Neural cell (in vitro differentiated cells): ENCODE measurements at regions not wholly inside any gene's neighbourhood (a gene's known extent, or its start where the extent isn't known, plus 50 kb on each side); places are given as distances from the start of the nearest gene placed in this dataset.

Experiments
- H2AFZ ChIP-seq: fragments of 200-600, 300-800 bp; sonication (generic), shearing (Covaris generic); 2 replicates; pipeline ENCODE4 v1.6.0; 2014; ENCODE audit warnings: low read depth, mild to moderate bottlenecking, antibody characterized with exemption, low read length, moderate library complexity
- H3F3A ChIP-seq: fragments of 200-600 bp; shearing (Covaris generic); 2 replicates; pipeline ENCODE4 v1.6.1; 2016; ENCODE audit warnings: mild to moderate bottlenecking, moderate library complexity, mixed read lengths, antibody characterized with exemption, low read length; ENCODE audit not compliant: insufficient read depth, poor library complexity, severe bottlenecking
- H3K27ac ChIP-seq: fragments of 200-600, 300-800 bp; sonication (generic), shearing (Covaris generic); 2 replicates; pipeline ENCODE4 v1.5.1; 2014; ENCODE audit warnings: mild to moderate bottlenecking, low read length, moderate library complexity
- H3K27me3 ChIP-seq: fragments of 300-800, 200-600 bp; sonication (generic), shearing (Covaris generic); 2 replicates; pipeline ENCODE4 v1.6.0; 2014; ENCODE audit warnings: mild to moderate bottlenecking, low read depth, low read length, moderate library complexity; ENCODE audit not compliant: insufficient read depth
- H3K36me3 ChIP-seq: fragments of 300-800, 200-600 bp; sonication (generic), shearing (Covaris generic); 2 replicates; pipeline ENCODE4 v1.5.1; 2014; ENCODE audit warnings: mild to moderate bottlenecking, antibody characterized with exemption, low read length, moderate library complexity; ENCODE audit not compliant: insufficient read depth
- H3K4me2 ChIP-seq: fragments of 300-800, 200-600 bp; sonication (generic), shearing (Covaris generic); 2 replicates; pipeline ENCODE4 v1.6.0; 2014; ENCODE audit warnings: mild to moderate bottlenecking, low read length
- H3K4me3 ChIP-seq: fragments of 300-800, 200-600 bp; sonication (generic), shearing (Covaris generic); 2 replicates; pipeline ENCODE4 v1.5.1; 2014; ENCODE audit warnings: mild to moderate bottlenecking, low read length, moderate library complexity
- H3K79me2 ChIP-seq: fragments of 200-600 bp; shearing (Covaris generic); replicated peaks from 2 replicates; pipeline ENCODE4 v1.6.0; 2014; ENCODE audit warnings: mild to moderate bottlenecking, low read length, moderate library complexity; ENCODE audit not compliant: insufficient read depth
- H3K9ac ChIP-seq: fragments of 300-800, 200-600 bp; sonication (generic), shearing (Covaris generic); 2 replicates; pipeline ENCODE4 v1.6.1; 2016; ENCODE audit warnings: mild to moderate bottlenecking, low read length, mixed read lengths
- H3K9me2 ChIP-seq: fragments of 200-600 bp; shearing (Covaris generic); 2 replicates; pipeline ENCODE4 v1.6.1; 2016; ENCODE audit warnings: mild to moderate bottlenecking, low read length, mixed read lengths; ENCODE audit not compliant: insufficient read depth
- H3K9me3 ChIP-seq: fragments of 200-600, 300-800 bp; sonication (generic), shearing (Covaris generic); 2 replicates; pipeline ENCODE4 v1.6.1; 2016; ENCODE audit warnings: mild to moderate bottlenecking, mixed run types, low read length, moderate library complexity, mixed read lengths
- H4K20me1 ChIP-seq: fragments of 200-600 bp; shearing (Covaris generic); 2 replicates; pipeline ENCODE4 v1.6.1; 2016; ENCODE audit warnings: mild to moderate bottlenecking, mixed run types; ENCODE audit not compliant: insufficient read depth
- EP300 ChIP-seq: fragments of 450-650 bp; conservative IDR thresholded peaks from 2 replicates; pipeline ENCODE4 v1.6.1; 2014; ENCODE audit warnings: antibody characterized with exemption, mild to moderate bottlenecking, moderate library complexity; ENCODE audit not compliant: poor library complexity, severe bottlenecking
- EZH2 ChIP-seq: fragments of 200-600, 300-800 bp; shearing (Covaris generic), sonication (generic); IDR thresholded peaks from 2 replicates; pipeline ENCODE4 v1.6.1; 2014; ENCODE audit warnings: antibody characterized with exemption, low read length, borderline replicate concordance, mild to moderate bottlenecking; ENCODE audit not compliant: insufficient read depth, poor library complexity, severe bottlenecking
- MXI1 ChIP-seq: fragments of 450-650 bp; conservative IDR thresholded peaks from 2 replicates; pipeline ENCODE4 v1.6.1; 2014; ENCODE audit warnings: antibody characterized with exemption, mild to moderate bottlenecking; ENCODE audit not compliant: poor library complexity, severe bottlenecking
- POLR2AphosphoS5 ChIP-seq: IDR thresholded peaks from 2 replicates; pipeline ENCODE4 v1.6.1; 2012
- RAD21 ChIP-seq: fragments of 450-650 bp; conservative IDR thresholded peaks from 2 replicates; pipeline ENCODE4 v1.6.1; 2014; ENCODE audit warnings: antibody characterized with exemption, mild to moderate bottlenecking, moderate library complexity
- SMC3 ChIP-seq: fragments of 450-650 bp; conservative IDR thresholded peaks from 2 replicates; pipeline ENCODE4 v1.6.1; 2014; ENCODE audit warnings: antibody characterized with exemption, mild to moderate bottlenecking, moderate library complexity; ENCODE audit not compliant: poor library complexity
- TAF1 ChIP-seq: IDR thresholded peaks from 2 replicates; pipeline ENCODE4 v1.6.1; 2012; ENCODE audit warnings: low read depth
- TF ChIP-seq, protein P1 (sequence below): IDR thresholded peaks from 2 replicates; pipeline ENCODE4 v1.6.1; 2012; ENCODE audit warnings: borderline replicate concordance
- TF ChIP-seq, protein P2 (sequence below): fragments of 450-650 bp; IDR thresholded peaks from 2 replicates; pipeline ENCODE4 v1.5.1; 2014; ENCODE audit warnings: antibody characterized with exemption, mild to moderate bottlenecking, moderate library complexity; ENCODE audit not compliant: poor library complexity, severe bottlenecking

GRCh38 chr5:3911773-3912172 is 316.1 kb downstream of the IRX1 start:
- no peak overlapping the region for H3K4me3 ChIP-seq
- H3K9me2 ChIP-seq = no peaks in the 10 kb centered on the region
- no peaks in the 10 kb centered on the region for H3K36me3 ChIP-seq
- no peaks in the 10 kb centered on the region for H3K79me2 ChIP-seq
- no peak overlapping the region for H2AFZ ChIP-seq
- H3F3A ChIP-seq = no peaks in the 10 kb centered on the region
- no peaks in the 10 kb centered on the region for H3K27me3 ChIP-seq
- no peaks in the 10 kb centered on the region for H4K20me1 ChIP-seq
- no peak for TF ChIP-seq TAF1
- no peaks in the 10 kb centered on the region for H3K9me3 ChIP-seq
- H3K4me2 ChIP-seq = no peak overlapping the region
- no peak overlapping the region for H3K27ac ChIP-seq
- no peak overlapping the region for H3K9ac ChIP-seq

DNA sequence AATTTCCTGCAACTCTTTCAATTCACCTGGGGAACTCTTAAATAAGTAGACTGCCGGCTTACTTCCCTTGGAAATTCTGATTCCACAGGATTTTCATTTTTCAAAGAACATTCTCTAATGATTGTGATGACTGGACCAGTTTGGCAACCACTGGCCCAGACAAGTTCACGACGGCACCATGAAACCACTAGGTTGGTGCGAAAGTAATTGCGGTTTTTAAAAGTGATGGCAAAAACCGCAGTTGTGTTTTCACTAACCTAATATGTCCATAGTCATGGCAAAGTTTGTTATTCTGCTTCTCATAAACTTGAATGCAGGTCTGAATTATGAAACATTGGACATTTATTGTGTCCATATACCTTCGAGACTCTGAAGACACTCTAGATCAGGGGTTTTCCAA is 317.2 kb downstream of the IRX1 start:
- Histone ChIP-seq H3K27me3 (no peaks in the 10 kb centered on the region), H4K20me1 (no peaks in the 10 kb centered on the region), H3K27ac (no peak overlapping the region), H3K4me2 (no peak overlapping the region), H3K79me2 (no peaks in the 10 kb centered on the region), H3K36me3 (no peaks in the 10 kb centered on the region), H3K9me2 (no peaks in the 10 kb centered on the region), H3K9me3 (no peaks in the 10 kb centered on the region), H3F3A (no peaks in the 10 kb centered on the region), H3K9ac (no peak overlapping the region), H2AFZ (no peak overlapping the region), H3K4me3 (no peak overlapping the region)
- TF ChIP-seq SMC3 (no peak), POLR2AphosphoS5 (no peak), TAF1 (no peak), EZH2 (no peak), RAD21 (no peak), EP300 (no peak), MXI1 (no peak)
- TF ChIP-seq, protein P1, sequence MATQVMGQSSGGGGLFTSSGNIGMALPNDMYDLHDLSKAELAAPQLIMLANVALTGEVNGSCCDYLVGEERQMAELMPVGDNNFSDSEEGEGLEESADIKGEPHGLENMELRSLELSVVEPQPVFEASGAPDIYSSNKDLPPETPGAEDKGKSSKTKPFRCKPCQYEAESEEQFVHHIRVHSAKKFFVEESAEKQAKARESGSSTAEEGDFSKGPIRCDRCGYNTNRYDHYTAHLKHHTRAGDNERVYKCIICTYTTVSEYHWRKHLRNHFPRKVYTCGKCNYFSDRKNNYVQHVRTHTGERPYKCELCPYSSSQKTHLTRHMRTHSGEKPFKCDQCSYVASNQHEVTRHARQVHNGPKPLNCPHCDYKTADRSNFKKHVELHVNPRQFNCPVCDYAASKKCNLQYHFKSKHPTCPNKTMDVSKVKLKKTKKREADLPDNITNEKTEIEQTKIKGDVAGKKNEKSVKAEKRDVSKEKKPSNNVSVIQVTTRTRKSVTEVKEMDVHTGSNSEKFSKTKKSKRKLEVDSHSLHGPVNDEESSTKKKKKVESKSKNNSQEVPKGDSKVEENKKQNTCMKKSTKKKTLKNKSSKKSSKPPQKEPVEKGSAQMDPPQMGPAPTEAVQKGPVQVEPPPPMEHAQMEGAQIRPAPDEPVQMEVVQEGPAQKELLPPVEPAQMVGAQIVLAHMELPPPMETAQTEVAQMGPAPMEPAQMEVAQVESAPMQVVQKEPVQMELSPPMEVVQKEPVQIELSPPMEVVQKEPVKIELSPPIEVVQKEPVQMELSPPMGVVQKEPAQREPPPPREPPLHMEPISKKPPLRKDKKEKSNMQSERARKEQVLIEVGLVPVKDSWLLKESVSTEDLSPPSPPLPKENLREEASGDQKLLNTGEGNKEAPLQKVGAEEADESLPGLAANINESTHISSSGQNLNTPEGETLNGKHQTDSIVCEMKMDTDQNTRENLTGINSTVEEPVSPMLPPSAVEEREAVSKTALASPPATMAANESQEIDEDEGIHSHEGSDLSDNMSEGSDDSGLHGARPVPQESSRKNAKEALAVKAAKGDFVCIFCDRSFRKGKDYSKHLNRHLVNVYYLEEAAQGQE = no peak
- TF ChIP-seq, protein P2, sequence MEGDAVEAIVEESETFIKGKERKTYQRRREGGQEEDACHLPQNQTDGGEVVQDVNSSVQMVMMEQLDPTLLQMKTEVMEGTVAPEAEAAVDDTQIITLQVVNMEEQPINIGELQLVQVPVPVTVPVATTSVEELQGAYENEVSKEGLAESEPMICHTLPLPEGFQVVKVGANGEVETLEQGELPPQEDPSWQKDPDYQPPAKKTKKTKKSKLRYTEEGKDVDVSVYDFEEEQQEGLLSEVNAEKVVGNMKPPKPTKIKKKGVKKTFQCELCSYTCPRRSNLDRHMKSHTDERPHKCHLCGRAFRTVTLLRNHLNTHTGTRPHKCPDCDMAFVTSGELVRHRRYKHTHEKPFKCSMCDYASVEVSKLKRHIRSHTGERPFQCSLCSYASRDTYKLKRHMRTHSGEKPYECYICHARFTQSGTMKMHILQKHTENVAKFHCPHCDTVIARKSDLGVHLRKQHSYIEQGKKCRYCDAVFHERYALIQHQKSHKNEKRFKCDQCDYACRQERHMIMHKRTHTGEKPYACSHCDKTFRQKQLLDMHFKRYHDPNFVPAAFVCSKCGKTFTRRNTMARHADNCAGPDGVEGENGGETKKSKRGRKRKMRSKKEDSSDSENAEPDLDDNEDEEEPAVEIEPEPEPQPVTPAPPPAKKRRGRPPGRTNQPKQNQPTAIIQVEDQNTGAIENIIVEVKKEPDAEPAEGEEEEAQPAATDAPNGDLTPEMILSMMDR = no peak

DNA sequence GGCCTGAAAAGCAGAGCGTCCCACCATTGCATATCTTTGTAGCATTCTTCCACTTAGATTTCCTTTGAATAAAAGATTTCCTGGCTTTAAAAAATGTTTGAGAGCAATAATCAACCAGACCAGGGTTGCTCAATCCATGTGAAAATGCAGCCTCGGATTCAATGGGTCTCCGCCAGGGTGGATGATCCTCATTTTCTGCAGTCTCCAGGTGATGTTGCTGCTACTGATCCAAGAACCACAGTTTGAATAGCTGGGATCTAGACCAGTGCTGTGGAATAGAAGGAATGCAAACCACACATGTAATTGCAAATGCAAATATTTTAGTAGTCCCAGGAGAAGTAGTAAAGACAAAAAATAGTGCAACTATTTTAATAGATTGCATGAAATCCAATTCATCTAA is 317.6 kb downstream of the IRX1 start:
- Histone ChIP-seq H4K20me1 (no peaks in the 10 kb centered on the region), H3K79me2 (no peaks in the 10 kb centered on the region), H2AFZ (no peak overlapping the region), H3K27ac (no peak overlapping the region), H3K4me3 (no peak overlapping the region), H3K9ac (no peak overlapping the region), H3K9me2 (no peaks in the 10 kb centered on the region), H3F3A (no peaks in the 10 kb centered on the region), H3K36me3 (no peaks in the 10 kb centered on the region), H3K27me3 (no peaks in the 10 kb centered on the region), H3K9me3 (no peaks in the 10 kb centered on the region), H3K4me2 (no peak overlapping the region)
- TF ChIP-seq EP300 (no peak), EZH2 (no peak), MXI1 (no peak), POLR2AphosphoS5 (no peak), SMC3 (no peak), RAD21 (no peak), TAF1 (no peak)
- TF ChIP-seq, protein P2 = no peak
- TF ChIP-seq, protein P1 = no peak
